SK-N-SH (cell line): ENCODE measurements at regions not wholly inside any gene's neighbourhood (a gene's known extent, or its start where the extent isn't known, plus 50 kb on each side); places are given as distances from the start of the nearest gene placed in this dataset.

ENCODE experiments used
- CTCF ChIA-PET: fragments of 300-600, 350-600 bp; formaldehyde crosslinking; extraction: SDS; loops from one replicate; lab custom pipeline; 2021; lab: Yijun Ruan, JAX
- POLR2A ChIA-PET: fragments of 350-600 bp; sonication (Branson Sonifier 250); formaldehyde crosslinking; extraction: SDS; loops from one replicate; lab custom pipeline; 2020; ENCODE audit warnings: antibody characterized with exemption, inconsistent platforms; lab: Yijun Ruan, JAX
- DNase-seq: peaks from one replicate; pipeline ENCODE4 v3.0.0; 2012
- H2AFZ ChIP-seq: fragments of 200-600 bp; sonication (generic); 2 replicates; pipeline ENCODE4 v1.8.1; 2016; ENCODE audit warnings: antibody characterized with exemption, mild to moderate bottlenecking, low read depth
- H3F3A ChIP-seq: fragments of 200-600 bp; sonication (generic); replicated peaks from 2 replicates; pipeline ENCODE3; 2016; ENCODE audit warnings: antibody characterized with exemption, mild to moderate bottlenecking; ENCODE audit not compliant: insufficient read depth
- H3K27ac ChIP-seq, 2 experiments: fragments of 200-500 bp in 1 of 2; fragments of 200-600 bp in 1 of 2; sonication (Bioruptor generic) in 1 of 2; sonication (generic), shearing (Covaris generic) in 1 of 2; 2 replicates each; pipeline versions ENCODE4 v1.5.1 to v1.6.1; 2014 to 2016; ENCODE audit warnings: low read depth in 2 of 2, inconsistent platforms in 1 of 2, low read length in 1 of 2, mild to moderate bottlenecking in 1 of 2, mixed read lengths in 1 of 2
- H3K27me3 ChIP-seq: fragments of 200-600 bp; sonication (generic), shearing (Covaris generic); 2 replicates; pipeline ENCODE4 v1.6.1; 2016; ENCODE audit warnings: mixed run types; ENCODE audit not compliant: insufficient read depth
- H3K36me3 ChIP-seq, 2 experiments: fragments of 200-500 bp in 1 of 2; fragments of 200-600 bp in 1 of 2; sonication (Bioruptor generic) in 1 of 2; sonication (generic) in 1 of 2; replicated peaks in 1 of 2; 2 replicates each; pipeline versions ENCODE3 to v1.5.1; 2014 to 2016; ENCODE audit warnings: low read length in 1 of 2, mild to moderate bottlenecking in 1 of 2; ENCODE audit not compliant: insufficient read depth in 2 of 2, control insufficient read depth in 1 of 2
- H3K4me1 ChIP-seq, 2 experiments: fragments of 200-500 bp in 1 of 2; fragments of 200-600 bp in 1 of 2; sonication (Bioruptor generic) in 1 of 2; sonication (generic), shearing (Covaris generic) in 1 of 2; 2 replicates each; pipeline versions ENCODE4 v1.5.1 to v1.6.1; 2014 to 2016; ENCODE audit warnings: low read depth in 1 of 2, low read length in 1 of 2, mixed run types in 1 of 2; ENCODE audit not compliant: insufficient read depth in 2 of 2, control insufficient read depth in 1 of 2
- H3K4me2 ChIP-seq: fragments of 200-600 bp; sonication (generic), shearing (Covaris generic); 2 replicates; pipeline ENCODE4 v1.6.1; 2017; ENCODE audit warnings: mixed run types
- H3K4me3 ChIP-seq, 2 experiments: fragments of 200-500 bp in 1 of 2; fragments of 200-600 bp in 1 of 2; sonication (Bioruptor generic) in 1 of 2; sonication (generic), shearing (Covaris generic) in 1 of 2; 2 replicates each; pipeline versions ENCODE4 v1.5.1 to v1.8.1; 2014 to 2016; ENCODE audit warnings: low read depth in 2 of 2, inconsistent platforms in 1 of 2, low read length in 1 of 2, mild to moderate bottlenecking in 1 of 2, mixed read lengths in 1 of 2, moderate library complexity in 1 of 2
- H3K79me2 ChIP-seq: fragments of 200-600 bp; sonication (generic); 2 replicates; pipeline ENCODE4 v1.8.1; 2017; ENCODE audit warnings: mild to moderate bottlenecking; ENCODE audit not compliant: insufficient read depth
- H3K9ac ChIP-seq: fragments of 200-600 bp; sonication (generic); 2 replicates; pipeline ENCODE4 v1.6.1; 2017; ENCODE audit warnings: mixed run types
- H3K9me2 ChIP-seq: fragments of 200-600 bp; sonication (generic); 2 replicates; pipeline ENCODE4 v1.6.1; 2017; ENCODE audit warnings: mixed run types
- H3K9me3 ChIP-seq: fragments of 200-600 bp; sonication (generic); 2 replicates; pipeline ENCODE4 v1.6.1; 2017; ENCODE audit warnings: mixed run types, mild to moderate bottlenecking, moderate library complexity
- H4K20me1 ChIP-seq: fragments of 200-600 bp; sonication (generic); 2 replicates; pipeline ENCODE4 v1.6.1; 2017; ENCODE audit warnings: mild to moderate bottlenecking, mixed run types; ENCODE audit not compliant: insufficient read depth
- CHD2 ChIP-seq: fragments of 150-350 bp; IDR thresholded peaks from 2 replicates; pipeline ENCODE4 v1.6.1; 2018; ENCODE audit warnings: low read length; ENCODE audit not compliant: partially characterized antibody
- CTCF ChIP-seq: fragments of 200-600 bp; sonication (generic); IDR thresholded peaks from 2 replicates; pipeline ENCODE4 v1.6.1; 2017; ENCODE audit warnings: antibody characterized with exemption, mild to moderate bottlenecking, moderate library complexity
- EP300 ChIP-seq, 2 experiments: IDR thresholded peaks; 2 replicates each; pipeline versions ENCODE4 v1.4.0 to v1.6.1; 2012; ENCODE audit warnings: borderline replicate concordance in 1 of 2, low read depth in 1 of 2, low read length in 1 of 2
- EZH2phosphoT487 ChIP-seq: fragments of 200-600 bp; sonication (generic); IDR thresholded peaks from 2 replicates; pipeline ENCODE4 v1.6.1; 2017; ENCODE audit warnings: low read depth, mixed run types, mild to moderate bottlenecking, antibody characterized with exemption, moderate library complexity, borderline replicate concordance
- FOSL2 ChIP-seq: IDR thresholded peaks from 2 replicates; pipeline ENCODE4 v1.4.0; 2012; ENCODE audit warnings: low read depth, mild to moderate bottlenecking, moderate library complexity, borderline replicate concordance
- FOXJ3 ChIP-seq: sonication (generic); formaldehyde crosslinking; IDR thresholded peaks from 2 replicates; pipeline ENCODE4 v1.5.1; 2020; ENCODE audit warnings: mild to moderate bottlenecking, missing genetic modification reagents
- GABPA ChIP-seq: IDR thresholded peaks from 2 replicates; pipeline ENCODE4 v1.4.0; 2012; ENCODE audit warnings: low read depth, mild to moderate bottlenecking
- JUND ChIP-seq: IDR thresholded peaks from 2 replicates; pipeline ENCODE4 v1.4.0; 2012
- MAX ChIP-seq: IDR thresholded peaks from 2 replicates; pipeline ENCODE4 v1.4.0; 2012; ENCODE audit warnings: low read depth
- MEF2A ChIP-seq: IDR thresholded peaks from 2 replicates; pipeline ENCODE4 v1.4.0; 2012; ENCODE audit warnings: low read depth, borderline replicate concordance
- PBX3 ChIP-seq: IDR thresholded peaks from 2 replicates; pipeline ENCODE4; 2012
- POLR2AphosphoS5 ChIP-seq: IDR thresholded peaks from 2 replicates; pipeline ENCODE4 v1.6.1; 2012; ENCODE audit warnings: low read depth, low read length
- RAD21 ChIP-seq: IDR thresholded peaks from 2 replicates; pipeline ENCODE4 v1.6.1; 2012; ENCODE audit warnings: mild to moderate bottlenecking, low read length
- RFX5 ChIP-seq: IDR thresholded peaks from 2 replicates; pipeline ENCODE4 v1.6.1; 2012; ENCODE audit warnings: mild to moderate bottlenecking, improper control_type of control experiment, low read length
- SMC3 ChIP-seq: IDR thresholded peaks from 2 replicates; pipeline ENCODE4 v1.6.1; 2012; ENCODE audit warnings: low read depth, low read length, improper control_type of control experiment
- YY1 ChIP-seq: IDR thresholded peaks from 2 replicates; pipeline ENCODE4 v1.4.0; 2012; ENCODE audit warnings: low read depth, mild to moderate bottlenecking
- WGBS: methylation state at CpG from one replicate; pipeline ENCODE4 v1.1.6; 2017; ENCODE audit warnings: low lambda C conversion rate; 5-methylcytosine and 5-hydroxymethylcytosine counted together
- TF ChIP-seq, protein P1 (sequence below): IDR thresholded peaks from 2 replicates; pipeline ENCODE4 v1.4.0; 2012; ENCODE audit warnings: low read depth, borderline replicate concordance
- TF ChIP-seq, protein P2 (sequence below): fragments of 150-350 bp; IDR thresholded peaks from 2 replicates; pipeline ENCODE4 v1.6.1; 2016; ENCODE audit warnings: mild to moderate bottlenecking, low read depth, low read length

GRCh38 chr1:59146651-59147358 lies 150.1 kb upstream of the FGGY start:
- H3F3A ChIP-seq, result peaks cover 37% of the 10 kb centered on the region
- peak overlapping the region; percentile 31 to 36; a peak in 3 of 4 replicates for H3K4me3 ChIP-seq
- H3K4me1 ChIP-seq, result peaks cover 11 to 29% of the 10 kb centered on the region in 2 experiments
- H3K79me2 ChIP-seq, result no peaks in the 10 kb centered on the region
- H3K36me3 ChIP-seq, result no peaks in the 10 kb centered on the region
- H3K27ac ChIP-seq, result peak overlapping the region in 1 of 2 experiments; percentile 37; a peak in 2 of 4 replicates
- WGBS, result 59% methylated on average over 29 of the region's 52 CpGs
- peak overlapping the region; percentile 46 for H3K4me2 ChIP-seq
- no peaks in the 10 kb centered on the region for H3K9me2 ChIP-seq
- H3K27me3 ChIP-seq, result no peaks in the 10 kb centered on the region
- ChIA-PET CTCF (no interaction called here), POLR2A (no interaction called here)
- DNase-seq, result peak; percentile 56
- no peaks in the 10 kb centered on the region for H4K20me1 ChIP-seq
- peak overlapping the region; percentile 47 for H3K9ac ChIP-seq
- TF ChIP-seq CTCF (peak; percentile 19; the same call in 1 of the 2 replicates), GABPA (no peak)
- H3K9me3 ChIP-seq, result no peaks in the 10 kb centered on the region
- H2AFZ ChIP-seq, result 0 out of 2 replicates have a peak overlapping the region, but pooled peaks have one; percentile 53

DNA sequence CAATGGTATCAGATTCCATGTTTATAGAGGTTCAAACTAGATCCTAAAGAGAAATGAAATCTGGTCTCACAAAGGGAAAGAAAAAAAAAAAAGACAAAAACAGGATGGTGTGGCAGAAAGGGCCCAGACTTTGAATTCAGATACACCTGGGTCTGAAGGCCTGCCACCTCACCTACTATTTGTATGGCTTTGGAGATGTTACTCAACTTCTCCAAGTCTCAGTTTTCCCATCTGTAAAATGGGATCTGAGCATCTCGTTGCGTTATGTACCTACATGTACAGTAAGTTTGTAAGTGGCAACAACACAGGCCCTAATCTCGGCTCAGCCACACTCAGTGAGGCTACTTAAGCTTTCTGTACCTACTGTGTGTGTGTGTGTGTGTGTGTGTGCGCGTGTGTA lies 147.5 kb upstream of the FGGY start:
- H3K36me3 ChIP-seq, result no peaks in the 10 kb centered on the region
- H3F3A ChIP-seq, result peaks cover 20% of the 10 kb centered on the region
- no peaks in the 10 kb centered on the region for H3K27me3 ChIP-seq
- TF ChIP-seq FOSL2 (no peak), CHD2 (no peak), MAX (no peak), YY1 (no peak), RFX5 (no peak), POLR2AphosphoS5 (no peak), SMC3 (no peak), PBX3 (no peak), RAD21 (no peak), JUND (no peak), FOXJ3 (CRISPR knock-in tag) (no peak), GABPA (no peak), EP300 (IDR thresholded peaks at IDR 0.05; ENCODE audit: borderline replicate concordance in 1 of 2, low read depth in 1 of 2, low read length in 1 of 2) (no peak), MEF2A (no peak), EZH2phosphoT487 (no peak)
- TF ChIP-seq, protein P1, sequence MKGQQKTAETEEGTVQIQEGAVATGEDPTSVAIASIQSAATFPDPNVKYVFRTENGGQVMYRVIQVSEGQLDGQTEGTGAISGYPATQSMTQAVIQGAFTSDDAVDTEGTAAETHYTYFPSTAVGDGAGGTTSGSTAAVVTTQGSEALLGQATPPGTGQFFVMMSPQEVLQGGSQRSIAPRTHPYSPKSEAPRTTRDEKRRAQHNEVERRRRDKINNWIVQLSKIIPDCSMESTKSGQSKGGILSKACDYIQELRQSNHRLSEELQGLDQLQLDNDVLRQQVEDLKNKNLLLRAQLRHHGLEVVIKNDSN, result no peak
- TF ChIP-seq, protein P2, sequence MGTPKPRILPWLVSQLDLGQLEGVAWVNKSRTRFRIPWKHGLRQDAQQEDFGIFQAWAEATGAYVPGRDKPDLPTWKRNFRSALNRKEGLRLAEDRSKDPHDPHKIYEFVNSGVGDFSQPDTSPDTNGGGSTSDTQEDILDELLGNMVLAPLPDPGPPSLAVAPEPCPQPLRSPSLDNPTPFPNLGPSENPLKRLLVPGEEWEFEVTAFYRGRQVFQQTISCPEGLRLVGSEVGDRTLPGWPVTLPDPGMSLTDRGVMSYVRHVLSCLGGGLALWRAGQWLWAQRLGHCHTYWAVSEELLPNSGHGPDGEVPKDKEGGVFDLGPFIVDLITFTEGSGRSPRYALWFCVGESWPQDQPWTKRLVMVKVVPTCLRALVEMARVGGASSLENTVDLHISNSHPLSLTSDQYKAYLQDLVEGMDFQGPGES, result no peak
- TF ChIP-seq, all 33 proteins: peak for 0
- H2AFZ ChIP-seq, result no peak overlapping the region
- no peaks in the 10 kb centered on the region for H3K9me3 ChIP-seq
- no peak overlapping the region for H3K9ac ChIP-seq
- H3K4me2 ChIP-seq, result no peak overlapping the region
- ChIA-PET POLR2A (no interaction called here), CTCF (no interaction called here)
- no peaks in the 10 kb centered on the region for H3K9me2 ChIP-seq
- DNase-seq, result no peak
- WGBS, result 96% methylated on average over 5 of the region's 5 CpGs
- H4K20me1 ChIP-seq, result no peaks in the 10 kb centered on the region
- H3K27ac ChIP-seq, result peak overlapping the region in 1 of 2 experiments; percentile 94; a peak in 3 of 4 replicates
- H3K4me3 ChIP-seq, result no peak overlapping the region
- H3K79me2 ChIP-seq, result no peaks in the 10 kb centered on the region
- peaks cover 11 to 21% of the 10 kb centered on the region in 2 experiments for H3K4me1 ChIP-seq
